HEK293 (cell line): ENCODE measurements at regions not wholly inside any gene's neighbourhood (a gene's known extent, or its start where the extent isn't known, plus 50 kb on each side); places are given as distances from the start of the nearest gene placed in this dataset.
A peak's percentile ranks its signal among the peaks of the same experiment; 100 is the strongest.

Experiments
- CTCF ChIA-PET: fragments of 350-600 bp; formaldehyde crosslinking; extraction: SDS; loops from one replicate; lab custom pipeline; 2021; ENCODE audit warnings: antibody characterized with exemption; lab: Yijun Ruan, JAX
- POLR2A ChIA-PET: fragments of 300-600 bp; formaldehyde crosslinking; extraction: SDS; loops from one replicate; lab custom pipeline; 2020; ENCODE audit warnings: antibody characterized with exemption, inconsistent platforms; lab: Yijun Ruan, JAX
- H3K27ac ChIP-seq: fragments of 200-500 bp; sonication (Bioruptor generic); 2 replicates; pipeline ENCODE4 v1.5.1; 2014; ENCODE audit warnings: low read depth, low read length, control low read depth, inconsistent platforms; ENCODE audit errors: extremely low read depth
- H3K36me3 ChIP-seq, 2 experiments: fragments of 200-500 bp in 1 of 2; sonication (Bioruptor generic) in 1 of 2; 1 replicate in 1 of 2; 2 replicates in 1 of 2; pipeline ENCODE4 v1.5.1; 2014 to 2017; ENCODE audit warnings: inconsistent platforms in 2 of 2, low read length in 2 of 2; ENCODE audit not compliant: control insufficient read depth in 2 of 2, insufficient read depth in 1 of 2
- H3K4me1 ChIP-seq: fragments of 200-500 bp; sonication (Bioruptor generic); 2 replicates; pipeline ENCODE4 v1.5.1; 2014; ENCODE audit warnings: mild to moderate bottlenecking, low read length, inconsistent platforms; ENCODE audit not compliant: control insufficient read depth, insufficient read depth
- H3K4me3 ChIP-seq: 2 replicates; pipeline ENCODE4 v1.5.1; 2011; ENCODE audit warnings: low read depth, mild to moderate bottlenecking, control low read depth, low read length, moderate library complexity
- H3K9me3 ChIP-seq: fragments of 200-500 bp; sonication (Bioruptor generic); 2 replicates; pipeline ENCODE4 v1.5.1; 2014; ENCODE audit warnings: low read depth, low read length, inconsistent platforms; ENCODE audit not compliant: control insufficient read depth, insufficient read depth
- AEBP2 ChIP-seq: fragments of 450-650 bp; formaldehyde crosslinking; IDR thresholded peaks from 2 replicates; pipeline ENCODE4 v1.5.1; 2016; ENCODE audit warnings: missing biosample characterization, missing genetic modification characterization, borderline replicate concordance
- CTCF ChIP-seq: fragments of 450-650 bp; formaldehyde crosslinking; IDR thresholded peaks from 2 replicates; pipeline ENCODE4 v1.5.1; 2016; ENCODE audit warnings: missing biosample characterization, missing genetic modification characterization
- IKZF3 ChIP-seq: fragments of 450-650 bp; IDR thresholded peaks from 2 replicates; pipeline ENCODE4 v1.5.0; 2018; ENCODE audit warnings: missing biosample characterization, mild to moderate bottlenecking, missing genetic modification characterization, moderate library complexity
- OSR2 ChIP-seq: fragments of 450-650 bp; formaldehyde crosslinking; IDR thresholded peaks from 2 replicates; pipeline ENCODE4 v1.5.1; 2016; ENCODE audit warnings: missing biosample characterization, missing genetic modification characterization
- OVOL3 ChIP-seq: fragments of 450-650 bp; formaldehyde crosslinking; IDR thresholded peaks from 2 replicates; pipeline ENCODE4 v1.5.1; 2016; ENCODE audit warnings: missing biosample characterization, missing genetic modification characterization
- REPIN1 ChIP-seq: fragments of 450-650 bp; formaldehyde crosslinking; IDR thresholded peaks from 2 replicates; pipeline ENCODE4 v1.5.1; 2017; ENCODE audit warnings: missing biosample characterization, missing genetic modification characterization, low read depth
- SALL2 ChIP-seq: fragments of 450-650 bp; formaldehyde crosslinking; IDR thresholded peaks from 2 replicates; pipeline ENCODE4 v1.5.0; 2017; ENCODE audit warnings: missing biosample characterization, mild to moderate bottlenecking, missing genetic modification characterization, borderline replicate concordance
- SCRT2 ChIP-seq: fragments of 450-650 bp; formaldehyde crosslinking; IDR thresholded peaks from 2 replicates; pipeline ENCODE4 v1.5.1; 2016; ENCODE audit warnings: missing biosample characterization, missing genetic modification characterization
- YY1 ChIP-seq: fragments of 450-650 bp; formaldehyde crosslinking; IDR thresholded peaks from 2 replicates; pipeline ENCODE4 v1.5.1; 2018; ENCODE audit warnings: missing biosample characterization, missing genetic modification characterization
- YY2 ChIP-seq: fragments of 450-650 bp; formaldehyde crosslinking; IDR thresholded peaks from 2 replicates; pipeline ENCODE4 v1.5.1; 2016; ENCODE audit warnings: missing biosample characterization, missing genetic modification characterization
- ZBTB48 ChIP-seq: fragments of 450-650 bp; formaldehyde crosslinking; IDR thresholded peaks from 2 replicates; pipeline ENCODE4 v1.5.1; 2016; ENCODE audit warnings: missing biosample characterization, missing genetic modification characterization
- ZBTB7A ChIP-seq: fragments of 450-650 bp; formaldehyde crosslinking; IDR thresholded peaks from 2 replicates; pipeline ENCODE4 v1.5.1; 2016; ENCODE audit warnings: low read depth, missing biosample characterization, missing genetic modification characterization
- ZFHX2 ChIP-seq: fragments of 450-650 bp; formaldehyde crosslinking; conservative IDR thresholded peaks from 2 replicates; pipeline ENCODE4 v1.5.1; 2016; ENCODE audit warnings: missing biosample characterization, missing genetic modification characterization
- ZNF19 ChIP-seq: fragments of 450-650 bp; formaldehyde crosslinking; IDR thresholded peaks from 2 replicates; pipeline ENCODE4; 2016; ENCODE audit warnings: missing biosample characterization, missing genetic modification characterization, low read depth
- ZNF292 ChIP-seq: fragments of 450-650 bp; formaldehyde crosslinking; IDR thresholded peaks from 2 replicates; pipeline ENCODE4 v1.5.1; 2016; ENCODE audit warnings: low read depth, missing biosample characterization, missing genetic modification characterization, borderline replicate concordance
- ZNF366 ChIP-seq: fragments of 450-650 bp; formaldehyde crosslinking; conservative IDR thresholded peaks from 2 replicates; pipeline ENCODE4 v1.5.1; 2016; ENCODE audit warnings: missing biosample characterization, missing genetic modification characterization
- ZNF391 ChIP-seq: fragments of 450-650 bp; formaldehyde crosslinking; IDR thresholded peaks from 2 replicates; pipeline ENCODE4 v1.5.1; 2016; ENCODE audit warnings: low read depth, missing biosample characterization, missing genetic modification characterization, borderline replicate concordance
- ZNF544 ChIP-seq: fragments of 450-650 bp; formaldehyde crosslinking; IDR thresholded peaks from 2 replicates; pipeline ENCODE4 v1.5.0; 2017; ENCODE audit warnings: missing biosample characterization, missing genetic modification characterization
- ZNF560 ChIP-seq: fragments of 450-650 bp; formaldehyde crosslinking; IDR thresholded peaks from 2 replicates; pipeline ENCODE4 v1.5.1; 2017; ENCODE audit warnings: missing biosample characterization, missing genetic modification characterization, borderline replicate concordance
- ZNF580 ChIP-seq: fragments of 450-650 bp; formaldehyde crosslinking; IDR thresholded peaks from 2 replicates; pipeline ENCODE4 v1.5.1; 2016; ENCODE audit warnings: missing biosample characterization, missing genetic modification characterization
- ZNF654 ChIP-seq: fragments of 450-650 bp; formaldehyde crosslinking; IDR thresholded peaks from 2 replicates; pipeline ENCODE4 v1.5.1; 2016; ENCODE audit warnings: low read depth, missing biosample characterization, missing genetic modification characterization

- TF ChIP-seq AEBP2 (tag by site-specific recombination): no peak
- no peak for TF ChIP-seq IKZF3 (tag by site-specific recombination)
- no peak for TF ChIP-seq ZNF654 (tag by site-specific recombination)
- no peak for TF ChIP-seq ZBTB7A
- TF ChIP-seq ZNF292 (tag by site-specific recombination): no peak
- TF ChIP-seq YY2 (tag by site-specific recombination): no peak
Measured at GRCh38 chr17:73788111-73788510, 143.9 kb upstream of the SDK2 start (continued).

GRCh38 chr17:73791121-73791520, 146.9 kb upstream of the SDK2 start:
- ChIA-PET CTCF (interaction anchor here (0.6 to 1.9 kb wide), 2 partner anchors 9 to 666 kb away, joined by 3 read pairs; no protein-coding TSS in a partner anchor), POLR2A (no interaction called here)
- Histone ChIP-seq H3K4me3 (no peak overlapping the region), H3K36me3 (no peaks in the 10 kb centered on the region), H3K9me3 (no peaks in the 10 kb centered on the region), H3K27ac (no peak overlapping the region), H3K4me1 (no peaks in the 10 kb centered on the region)
- TF ChIP-seq IKZF3 (tag by site-specific recombination) (no peak), ZFHX2 (tag by site-specific recombination) (peak; percentile 21; the same call in 1 of the 2 replicates), OSR2 (tag by site-specific recombination) (no peak), ZNF366 (tag by site-specific recombination) (no peak), ZNF19 (tag by site-specific recombination) (no peak), ZBTB48 (tag by site-specific recombination) (no peak)

GRCh38 chr17:73791631-73792030, 147.4 kb upstream of the SDK2 start:
- CTCF ChIA-PET: interaction anchor here (0.6 to 1.9 kb wide), 3 partner anchors 9 to 666 kb away, joined by 3 to 4 read pairs (median 3); no protein-coding TSS in a partner anchor
- no peaks in the 10 kb centered on the region for H3K9me3 ChIP-seq
- no peaks in the 10 kb centered on the region for H3K4me1 ChIP-seq
- H3K4me3 ChIP-seq: no peak overlapping the region
- H3K27ac ChIP-seq: no peak overlapping the region
- POLR2A ChIA-PET: no interaction called here
- TF ChIP-seq SCRT2 (tag by site-specific recombination) (no peak), YY1 (tag by site-specific recombination) (no peak), REPIN1 (tag by site-specific recombination) (no peak), CTCF (tag by site-specific recombination) (no peak), ZNF544 (tag by site-specific recombination) (no peak), ZNF391 (no peak), SALL2 (tag by site-specific recombination) (no peak), ZNF580 (tag by site-specific recombination) (no peak), ZNF560 (no peak), OVOL3 (tag by site-specific recombination) (no peak)
- H3K36me3 ChIP-seq: no peaks in the 10 kb centered on the region
